ENCODE measurements at regions not wholly inside any gene's neighbourhood (a gene's known extent, or its start where the extent isn't known, plus 50 kb on each side); places are given as distances from the start of the nearest gene placed in this dataset.

GRCh38 chr2:8120506-8120860 lies 561.4 kb upstream of the ID2 start:
- TF ChIP-seq EZH2 (IDR thresholded peaks at IDR 0.05) (no peak), EZH2phosphoT487 (IDR thresholded peaks at IDR 0.05) (no peak)
- TF ChIP-seq, protein P1, sequence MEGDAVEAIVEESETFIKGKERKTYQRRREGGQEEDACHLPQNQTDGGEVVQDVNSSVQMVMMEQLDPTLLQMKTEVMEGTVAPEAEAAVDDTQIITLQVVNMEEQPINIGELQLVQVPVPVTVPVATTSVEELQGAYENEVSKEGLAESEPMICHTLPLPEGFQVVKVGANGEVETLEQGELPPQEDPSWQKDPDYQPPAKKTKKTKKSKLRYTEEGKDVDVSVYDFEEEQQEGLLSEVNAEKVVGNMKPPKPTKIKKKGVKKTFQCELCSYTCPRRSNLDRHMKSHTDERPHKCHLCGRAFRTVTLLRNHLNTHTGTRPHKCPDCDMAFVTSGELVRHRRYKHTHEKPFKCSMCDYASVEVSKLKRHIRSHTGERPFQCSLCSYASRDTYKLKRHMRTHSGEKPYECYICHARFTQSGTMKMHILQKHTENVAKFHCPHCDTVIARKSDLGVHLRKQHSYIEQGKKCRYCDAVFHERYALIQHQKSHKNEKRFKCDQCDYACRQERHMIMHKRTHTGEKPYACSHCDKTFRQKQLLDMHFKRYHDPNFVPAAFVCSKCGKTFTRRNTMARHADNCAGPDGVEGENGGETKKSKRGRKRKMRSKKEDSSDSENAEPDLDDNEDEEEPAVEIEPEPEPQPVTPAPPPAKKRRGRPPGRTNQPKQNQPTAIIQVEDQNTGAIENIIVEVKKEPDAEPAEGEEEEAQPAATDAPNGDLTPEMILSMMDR (IDR thresholded peaks at IDR 0.05), result no peak
